Activated gamma-delta T cell (primary cell): ENCODE measurements at regions not wholly inside any gene's neighbourhood (a gene's known extent, or its start where the extent isn't known, plus 50 kb on each side); places are given as distances from the start of the nearest gene placed in this dataset.
"Not testable (repeated sequence)": the region's sequence is repeated elsewhere in the genome, so short reads cannot be mapped to it uniquely, and the experiment has no call there.

ENCODE experiments used
- DNase-seq: peaks from one replicate; lab custom pipeline; 2025; lab: John Stamatoyannopoulos, UW

DNA sequence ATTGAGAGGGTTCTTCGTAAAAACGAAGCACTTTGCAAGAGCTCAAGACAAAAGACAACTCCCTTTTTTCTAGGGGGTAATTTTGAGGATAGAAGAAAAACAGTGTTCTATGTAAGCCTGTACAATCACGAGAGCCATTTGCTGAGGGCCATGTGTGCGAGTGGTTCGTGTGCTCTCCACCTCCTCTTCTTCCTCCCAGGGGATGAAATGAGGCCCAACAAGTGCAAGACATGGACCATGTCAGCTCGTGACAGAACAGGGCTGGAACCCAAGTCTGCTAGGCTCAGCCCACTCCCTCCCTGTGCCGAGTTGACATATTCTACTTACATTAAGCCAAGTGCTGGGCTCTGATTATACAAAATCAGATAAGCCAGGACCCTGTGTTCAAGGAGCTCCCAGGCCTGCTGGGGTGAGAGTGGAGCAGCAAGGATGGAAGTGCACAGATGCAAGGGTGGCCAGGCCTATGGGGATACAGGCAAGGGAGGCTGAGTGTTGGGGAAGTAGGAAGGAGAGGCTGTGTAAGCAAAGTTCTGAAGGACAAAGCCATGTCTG, 97.9 kb upstream of the MSX2 start:
- DNase-seq = no peak

DNA sequence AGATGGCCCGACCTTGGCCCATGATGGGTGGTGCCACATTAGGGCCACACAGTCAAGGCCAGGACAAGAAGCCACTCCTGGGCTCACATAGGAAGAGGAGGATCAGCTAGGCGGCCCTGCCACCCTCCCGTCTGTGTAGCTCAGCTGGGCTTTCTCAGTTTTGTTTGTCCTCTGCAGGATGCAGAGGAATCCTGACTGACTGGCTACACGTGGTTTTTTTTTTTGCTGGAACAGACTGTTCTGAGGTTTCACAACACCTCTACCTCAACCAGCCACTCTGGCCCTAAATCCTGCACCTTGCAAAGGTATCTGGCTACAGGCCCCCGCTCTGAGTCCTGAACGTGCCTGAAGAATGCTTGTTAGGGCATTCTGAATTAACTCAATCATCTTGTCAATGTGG, 88.3 kb upstream of the MSX2 start:
- DNase-seq = no peak

GRCh38 chr5:174642816-174643405, 81.5 kb upstream of the MSX2 start:
- no peak for DNase-seq

GRCh38 chr5:174644436-174644835, 79.9 kb upstream of the MSX2 start:
- DNase-seq = no peak

DNA sequence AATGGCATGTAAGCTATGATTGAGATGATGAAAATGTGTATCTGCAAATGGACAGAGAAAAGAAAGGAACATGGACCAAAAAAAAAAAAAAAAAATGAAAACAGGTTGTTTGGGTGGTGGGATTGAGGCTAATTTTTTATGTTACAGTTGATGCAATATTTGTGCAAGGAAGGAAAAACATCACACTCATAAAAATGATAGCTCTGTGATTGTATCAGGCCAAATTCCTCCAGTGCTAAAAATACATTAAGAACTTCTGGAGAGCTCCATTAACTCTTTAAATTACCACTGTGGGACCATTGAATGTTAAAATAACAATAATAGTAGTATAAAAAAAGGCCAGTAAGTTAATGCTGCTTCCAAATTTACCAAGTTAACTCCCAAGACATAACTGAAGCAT, 79.5 kb upstream of the MSX2 start:
- no peak for DNase-seq

DNA sequence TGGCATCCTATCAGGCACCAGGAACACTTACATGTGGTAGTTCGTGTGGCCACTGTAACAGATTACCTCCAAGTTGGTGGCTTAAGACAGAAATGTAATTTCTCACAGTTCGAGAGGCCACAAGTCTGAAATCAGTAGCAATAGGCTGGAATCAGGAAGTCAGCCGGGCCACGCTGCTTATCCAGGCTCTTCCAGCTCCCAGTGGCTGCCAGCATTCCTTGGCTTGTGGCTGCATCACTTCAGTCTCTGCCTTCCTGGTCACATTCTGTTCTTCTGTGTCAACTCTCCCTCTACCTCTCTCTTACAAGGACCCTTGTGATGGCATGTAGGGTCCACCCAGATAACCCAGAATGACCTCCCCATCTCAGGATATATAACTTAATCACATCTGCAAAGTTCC, 78.7 kb upstream of the MSX2 start:
- DNase-seq = no peak

DNA sequence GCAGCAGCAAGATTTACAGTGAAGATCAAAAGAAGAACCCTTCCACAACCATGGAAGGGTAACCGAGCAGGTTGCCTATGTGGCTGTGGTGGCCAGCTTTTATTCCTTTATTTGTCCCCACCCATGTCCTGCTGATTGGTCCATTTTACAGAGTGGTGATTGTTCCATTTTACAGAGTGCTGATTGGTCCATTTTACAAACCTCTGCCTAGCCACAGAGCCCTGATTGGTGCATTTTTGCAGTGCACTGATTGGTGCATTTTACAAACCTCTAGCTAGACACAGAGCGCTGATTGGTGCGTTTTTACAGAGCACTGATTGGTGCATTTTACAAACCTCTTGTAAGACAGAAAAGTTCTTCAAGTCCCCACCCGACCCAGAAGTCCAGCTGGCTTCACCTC, 75.8 kb upstream of the MSX2 start:
- DNase-seq = not testable (repeated sequence)

- DNase-seq = no peak
These were observed 75.0 kb upstream of the MSX2 start for GRCh38 chr5:174649391-174649790.

DNA sequence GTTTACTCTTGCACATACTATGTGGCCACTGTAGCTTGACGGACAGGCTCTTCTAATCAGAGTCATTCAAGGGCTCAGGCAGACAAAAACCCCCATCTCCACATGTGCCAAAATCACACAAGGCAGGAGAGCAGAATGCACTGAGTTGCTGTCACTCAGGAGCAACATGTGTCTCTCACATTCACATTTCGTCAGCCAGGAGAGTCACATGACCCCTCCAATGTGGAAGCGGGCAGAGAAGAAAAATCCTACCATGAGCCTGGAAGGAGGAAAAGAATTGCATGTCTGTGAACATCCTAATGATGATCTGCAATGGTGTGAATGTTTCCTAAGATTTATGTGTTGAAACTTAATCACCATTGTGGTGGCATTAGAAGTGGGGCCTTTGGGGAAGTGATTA, 69.9 kb upstream of the MSX2 start:
- no peak for DNase-seq

DNA sequence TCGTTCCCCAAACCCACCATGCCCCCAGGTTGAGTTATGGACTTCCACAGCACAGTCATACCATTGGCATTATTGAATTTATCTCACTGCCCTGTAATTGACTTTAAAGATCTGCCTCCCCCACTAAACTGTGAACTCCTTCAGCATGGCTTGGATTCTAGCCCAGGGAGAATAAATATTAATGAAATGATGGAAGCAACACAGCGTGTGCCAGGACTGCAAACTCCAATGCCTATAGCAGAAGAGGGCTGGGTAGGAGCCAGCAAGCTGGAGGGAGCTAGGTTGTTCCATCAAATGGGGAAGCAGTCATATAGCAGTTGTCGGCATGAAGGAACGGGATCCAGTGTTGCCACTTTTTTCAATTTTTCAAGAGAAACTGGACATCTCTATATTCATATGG, 69.0 kb upstream of the MSX2 start:
- DNase-seq = no peak

DNA sequence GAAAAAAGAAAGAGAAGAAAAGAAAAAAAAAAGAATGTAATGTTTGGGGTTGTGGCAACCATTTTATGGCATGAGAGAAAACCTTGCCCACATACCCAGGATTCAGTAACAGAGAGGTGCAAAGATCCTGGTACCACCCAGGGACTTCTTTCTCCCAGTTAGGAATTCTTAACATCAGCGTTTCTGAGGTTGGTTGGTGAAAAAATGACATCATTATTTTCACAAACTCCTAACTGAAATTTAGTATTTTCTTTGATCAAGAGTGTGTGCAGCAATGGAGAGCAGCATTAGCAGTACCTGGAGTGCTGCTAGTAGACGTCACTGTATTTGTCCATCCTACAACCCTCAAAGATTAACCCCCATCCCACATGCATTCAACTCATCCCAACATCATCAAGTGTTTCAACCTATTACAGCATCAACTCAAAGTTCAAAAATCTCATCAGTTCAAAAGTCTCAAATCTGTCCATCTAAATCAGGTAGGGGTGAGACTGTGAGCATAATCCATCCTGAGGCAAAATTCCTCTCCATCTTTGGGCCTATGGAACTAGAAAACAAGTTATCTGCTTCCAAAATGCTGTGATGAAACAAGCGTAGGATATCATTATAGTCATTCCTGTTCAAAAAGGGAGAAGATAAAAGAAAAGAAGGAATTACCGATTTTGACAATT, 60.1 kb upstream of the MSX2 start:
- no peak for DNase-seq

- DNase-seq = no peak
These were observed 59.0 kb upstream of the MSX2 start for GRCh38 chr5:174665347-174665746.

- DNase-seq = no peak
These were observed 56.9 kb upstream of the MSX2 start for GRCh38 chr5:174667526-174667925.

- DNase-seq = no peak
These were observed 56.0 kb upstream of the MSX2 start for GRCh38 chr5:174668349-174668748.
